ENCODE measurements at regions not wholly inside any gene's neighbourhood (a gene's known extent, or its start where the extent isn't known, plus 50 kb on each side); places are given as distances from the start of the nearest gene placed in this dataset.

- TF ChIP-seq GATA4 (IDR thresholded peaks at IDR 0.05; ENCODE audit: borderline replicate concordance, low read depth) (peak; percentile 64; the same call in 1 of the 2 replicates), HOXA7 (CRISPR knock-in tag; IDR thresholded peaks at IDR 0.05) (0 out of 2 replicates have a peak, but pooled peaks have one; percentile 65), ZBTB40 (IDR thresholded peaks at IDR 0.05) (no peak), ZBTB40 (CRISPR knock-in tag; IDR thresholded peaks at IDR 0.05) (no peak), SMAD9 (CRISPR knock-in tag; IDR thresholded peaks at IDR 0.05) (no peak), THAP9 (CRISPR knock-in tag; IDR thresholded peaks at IDR 0.05; ENCODE audit: borderline replicate concordance) (no peak), ZNF549 (CRISPR knock-in tag; IDR thresholded peaks at IDR 0.05) (no peak), POLR2AphosphoS2 (IDR thresholded peaks at IDR 0.05; ENCODE audit: low read depth, low read length) (no peak), SPEN (CRISPR knock-in tag; IDR thresholded peaks at IDR 0.05; ENCODE audit: low read depth) (no peak), CREM (IDR thresholded peaks at IDR 0.05) (peak; percentile 85), CREM (CRISPR knock-in tag; IDR thresholded peaks at IDR 0.05) (no peak), ZNF292 (CRISPR knock-in tag; IDR thresholded peaks at IDR 0.05; ENCODE audit: borderline replicate concordance, low read depth) (peak; percentile 52; the same call in 1 of the 2 replicates), RELA (CRISPR knock-in tag; IDR thresholded peaks at IDR 0.05) (no peak), ZC3H13 (CRISPR knock-in tag; IDR thresholded peaks at IDR 0.05) (peak; percentile 77; the same call in 1 of the 2 replicates), ATF5 (CRISPR knock-in tag; IDR thresholded peaks at IDR 0.05; ENCODE audit: low read depth) (no peak), ZBTB2 (CRISPR knock-in tag; IDR thresholded peaks at IDR 0.05; ENCODE audit: low read depth) (0 out of 2 replicates have a peak, but pooled peaks have one; percentile 25)
These were observed 115.6 kb upstream of the SLC45A1 start (continued) for GRCh38 chr1:8202182-8202905.
